LNCAP (cell line): ENCODE measurements at regions not wholly inside any gene's neighbourhood (a gene's known extent, or its start where the extent isn't known, plus 50 kb on each side); places are given as distances from the start of the nearest gene placed in this dataset.
A peak's percentile ranks its signal among the peaks of the same experiment; 100 is the strongest.

Source experiments
- CTCF ChIP-seq: fragments of 450-650 bp; IDR thresholded peaks from 2 replicates; pipeline ENCODE4 v1.5.1; 2017; ENCODE audit warnings: mild to moderate bottlenecking

DNA sequence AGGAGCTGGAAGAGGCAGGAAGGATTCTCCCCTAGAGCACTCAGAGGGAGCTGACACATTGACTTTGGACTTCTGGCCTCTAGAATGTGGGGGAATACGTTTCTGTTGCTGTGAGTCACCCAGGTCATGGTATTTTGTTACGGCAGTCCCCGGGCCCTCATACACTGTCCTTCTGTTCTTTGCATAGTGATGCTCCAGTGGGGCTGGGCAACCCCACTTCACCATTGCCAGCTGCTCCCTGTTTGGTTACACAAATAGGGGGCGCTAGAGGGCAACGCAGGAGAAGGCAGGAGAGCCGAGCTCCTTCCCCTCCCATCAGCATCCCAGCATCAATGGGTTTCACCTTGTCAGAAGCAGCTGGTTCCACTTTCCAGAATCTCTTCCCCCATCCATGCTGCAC, 257.7 kb upstream of the FOXF1 start:
- peak; percentile 23; the same call in 1 of the 2 replicates for TF ChIP-seq CTCF

- TF ChIP-seq CTCF, result no peak
Observed at GRCh38 chr16:86255966-86256365, 254.4 kb upstream of the FOXF1 start.

- TF ChIP-seq CTCF, result no peak
Observed at GRCh38 chr16:86256995-86257394, 253.3 kb upstream of the FOXF1 start.

GRCh38 chr16:86257546-86257945, 252.8 kb upstream of the FOXF1 start:
- TF ChIP-seq CTCF, result no peak

DNA sequence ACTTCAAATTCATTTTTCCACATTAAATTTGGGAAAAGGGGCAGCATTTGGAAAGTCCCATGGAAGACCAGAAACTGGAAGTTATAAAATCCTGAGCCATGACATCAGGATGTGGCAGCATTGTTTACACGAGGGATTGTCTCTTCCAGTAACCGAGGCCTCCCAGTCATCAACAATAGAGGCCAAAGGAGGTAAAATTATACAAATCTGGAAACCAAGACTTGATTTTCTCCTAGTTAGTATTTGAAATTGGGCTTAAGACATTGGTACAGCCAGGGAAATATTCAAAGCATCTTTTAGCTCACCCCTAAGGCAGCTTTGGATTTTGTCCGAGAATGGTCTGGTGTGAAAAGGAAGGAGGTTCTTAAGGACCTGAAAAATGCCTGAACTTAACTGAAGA, 251.6 kb upstream of the FOXF1 start:
- no peak for TF ChIP-seq CTCF

DNA sequence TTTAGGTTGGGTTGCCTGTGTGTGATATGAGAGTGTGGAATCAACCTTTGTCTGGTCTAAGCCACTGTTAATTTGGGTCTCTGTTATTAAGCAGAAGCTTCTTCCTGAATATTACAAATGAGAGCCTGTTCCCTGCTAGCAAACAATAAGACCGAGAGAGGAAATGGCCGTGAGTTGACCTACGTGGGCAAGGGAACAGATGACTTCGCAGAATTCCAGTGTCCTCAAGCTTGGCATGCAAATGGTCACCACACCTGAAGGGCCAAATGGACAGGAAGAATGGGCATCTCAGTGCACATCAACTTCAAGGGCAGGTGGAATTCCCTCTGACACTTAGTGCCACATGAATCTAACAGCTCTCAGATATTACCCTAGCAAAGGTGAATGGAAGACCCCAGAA, 250.8 kb upstream of the FOXF1 start:
- no peak for TF ChIP-seq CTCF

GRCh38 chr16:86261379-86261778, 248.9 kb upstream of the FOXF1 start:
- TF ChIP-seq CTCF, result no peak

DNA sequence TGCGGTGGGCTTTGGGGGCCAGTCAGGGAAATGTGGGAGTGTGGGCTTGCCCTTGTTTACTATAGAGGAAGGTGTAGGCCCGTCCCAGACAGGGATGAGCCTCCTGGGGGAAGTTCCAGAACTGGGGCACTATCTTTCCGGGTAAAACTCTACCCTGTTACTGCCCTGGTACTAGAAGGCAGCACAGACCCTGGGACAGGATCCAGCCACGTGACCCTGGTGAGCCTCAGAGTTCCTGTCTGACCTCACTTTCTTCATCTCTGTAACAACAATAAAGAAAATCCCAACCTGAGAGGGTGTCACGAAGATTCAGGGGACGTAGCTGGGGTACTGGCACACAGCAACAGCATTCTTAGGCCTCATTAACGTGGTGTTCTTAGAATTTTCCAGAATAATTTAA, 239.6 kb upstream of the FOXF1 start:
- TF ChIP-seq CTCF, result no peak
